VCaP (cell line): ENCODE measurements at regions not wholly inside any gene's neighbourhood (a gene's known extent, or its start where the extent isn't known, plus 50 kb on each side); places are given as distances from the start of the nearest gene placed in this dataset.

Source experiments
- H3K27ac ChIP-seq: fragments of 450-650 bp; 2 replicates; pipeline ENCODE4 v1.5.1; 2017
- CTCF ChIP-seq: fragments of 450-650 bp; conservative IDR thresholded peaks from 2 replicates; pipeline ENCODE4 v1.5.1; 2017; ENCODE audit warnings: mild to moderate bottlenecking, moderate library complexity

GRCh38 chr7:42726066-42726785 is 185.6 kb downstream of the C7orf25 start:
- no peak for TF ChIP-seq CTCF

DNA sequence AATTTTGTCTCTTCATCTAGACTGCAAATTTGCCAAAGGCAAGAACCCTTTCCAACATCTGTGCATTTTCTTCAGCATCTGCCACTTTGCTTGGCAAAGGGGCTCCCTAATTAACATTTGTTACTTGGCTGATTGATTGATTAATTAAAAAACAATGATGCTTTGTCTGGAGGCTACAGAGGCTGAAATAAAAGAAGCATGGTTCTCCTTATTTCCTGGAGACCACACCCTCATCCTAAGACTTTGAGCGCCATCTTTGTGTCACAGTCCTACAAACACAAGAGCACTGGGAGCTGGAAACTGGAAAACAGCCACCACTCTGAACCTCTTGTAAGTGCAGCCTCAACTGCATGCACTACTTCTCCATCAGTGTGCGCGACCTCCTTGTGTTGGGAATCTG is 189.2 kb downstream of the C7orf25 start:
- H3K27ac ChIP-seq = no peak overlapping the region
- TF ChIP-seq CTCF = no peak

More at GRCh38 chr7:42726066-42726785, 185.6 kb downstream of the C7orf25 start:
- H3K27ac ChIP-seq = no peak overlapping the region

GRCh38 chr7:42722198-42722597 is 189.7 kb downstream of the C7orf25 start:
- TF ChIP-seq CTCF = no peak
- H3K27ac ChIP-seq = no peak overlapping the region; the same call in 1 of the 2 replicates

DNA sequence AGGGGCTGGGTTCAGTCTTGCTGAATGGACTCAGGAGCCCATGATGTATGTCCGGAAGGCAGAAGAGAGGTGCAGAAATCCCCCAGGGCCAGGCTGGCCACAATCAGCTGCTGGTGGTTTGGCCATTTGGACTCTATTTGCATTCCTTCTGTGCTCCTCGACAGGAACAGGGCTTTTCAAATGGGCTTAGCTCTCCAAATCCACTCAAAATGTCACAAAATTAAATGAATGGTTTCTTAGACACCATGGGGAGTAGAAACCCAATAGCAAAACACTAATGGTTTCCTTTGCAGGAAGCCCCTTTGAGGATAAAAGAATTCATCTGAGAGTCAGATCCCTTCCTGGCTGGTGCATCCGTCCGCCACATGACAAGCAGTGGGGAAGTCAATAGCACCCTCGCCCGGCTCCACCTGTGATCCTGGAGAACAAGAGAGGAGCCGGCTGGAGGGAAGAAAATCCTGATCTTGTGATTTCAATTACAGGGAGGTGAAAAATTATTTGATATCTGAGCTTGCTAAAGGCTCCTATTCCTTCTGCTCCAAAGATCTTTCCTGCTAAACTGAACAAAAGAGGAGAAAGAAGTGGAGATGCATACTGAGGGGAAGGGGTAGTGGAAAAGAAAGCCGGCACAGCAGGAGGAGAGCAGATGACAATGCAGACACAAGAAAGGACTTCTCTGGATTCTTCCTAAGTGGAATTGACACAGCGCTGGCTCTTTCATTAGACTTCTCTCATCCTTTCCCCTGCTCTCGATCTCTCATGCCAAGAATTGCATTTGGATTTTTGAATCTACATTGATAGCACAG is 190.7 kb downstream of the C7orf25 start:
- H3K27ac ChIP-seq = peak overlapping the region; percentile 89
- no peak for TF ChIP-seq CTCF

- H3K27ac ChIP-seq = peak overlapping the region; percentile 89
- TF ChIP-seq CTCF = no peak
Measured at GRCh38 chr7:42720012-42720411, 191.9 kb downstream of the C7orf25 start.

DNA sequence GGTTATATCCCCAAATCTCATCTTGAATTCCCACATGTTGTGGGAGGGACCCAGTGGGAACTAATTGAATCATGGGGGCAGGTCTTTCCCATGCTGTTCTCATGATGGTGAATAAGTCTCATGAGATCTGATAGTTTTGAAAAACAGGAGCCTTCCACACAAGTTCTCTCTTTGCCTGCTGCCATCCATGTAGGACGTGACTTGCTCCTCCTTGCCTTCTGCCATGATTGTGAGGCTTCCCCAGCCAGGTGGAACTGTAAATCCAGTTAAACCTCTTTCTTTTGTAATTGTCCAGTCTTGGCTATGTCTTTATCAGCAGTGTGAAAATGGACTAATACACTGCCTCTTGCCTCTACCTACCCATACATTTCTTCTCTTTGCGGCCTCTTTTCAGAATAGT is 193.4 kb downstream of the C7orf25 start:
- peak overlapping the region; percentile 89 for H3K27ac ChIP-seq

GRCh38 chr7:42714356-42714755 is 197.5 kb downstream of the C7orf25 start:
- H3K27ac ChIP-seq = peak overlapping the region; percentile 89; the same call in 1 of the 2 replicates
- TF ChIP-seq CTCF = no peak

GRCh38 chr7:42709284-42709683 is 202.6 kb downstream of the C7orf25 start:
- H3K27ac ChIP-seq = no peak overlapping the region
- no peak for TF ChIP-seq CTCF
